Medulla oblongata (tissue), 1 donor: ENCODE measurements at regions not wholly inside any gene's neighbourhood (a gene's known extent, or its start where the extent isn't known, plus 50 kb on each side); places are given as distances from the start of the nearest gene placed in this dataset.
"Not testable (repeated sequence)": the region's sequence is repeated elsewhere in the genome, so short reads cannot be mapped to it uniquely, and the experiment has no call there.

Source experiments
- DNase-seq: peaks from one replicate; pipeline ENCODE4 v3.0.0-alpha.2; 2015; ENCODE audit errors: extremely low spot score

GRCh38 chr3:73228437-73228836 is 167.0 kb downstream of the EBLN2 start:
- no peak for DNase-seq

DNA sequence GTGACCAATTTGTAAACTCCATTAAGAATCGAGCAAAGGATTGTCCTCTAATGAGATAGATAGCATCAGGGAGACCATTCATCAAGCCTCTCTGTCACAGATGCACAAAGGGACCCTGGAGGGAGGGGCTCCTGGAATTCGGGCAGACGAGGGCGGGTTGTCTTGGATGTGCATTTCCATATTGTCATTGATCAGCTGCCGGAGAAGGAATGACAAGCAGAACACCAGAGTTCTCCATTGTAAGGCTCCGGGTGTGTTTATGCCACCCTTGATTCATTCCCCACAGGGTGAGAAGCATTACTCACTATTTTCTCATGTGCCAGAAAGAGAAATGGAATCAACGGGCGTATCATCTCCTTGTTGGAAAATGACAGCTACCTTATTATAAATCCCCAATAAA is 167.5 kb downstream of the EBLN2 start:
- no peak for DNase-seq

GRCh38 chr3:73234354-73235014 is 173.0 kb downstream of the EBLN2 start:
- DNase-seq, result peak; percentile 32

GRCh38 chr3:73235768-73236167 is 174.3 kb downstream of the EBLN2 start:
- DNase-seq, result no peak

- no peak for DNase-seq
Observed at GRCh38 chr3:73236867-73237266, 175.4 kb downstream of the EBLN2 start.

GRCh38 chr3:73243740-73244139 is 182.3 kb downstream of the EBLN2 start:
- no peak for DNase-seq

DNA sequence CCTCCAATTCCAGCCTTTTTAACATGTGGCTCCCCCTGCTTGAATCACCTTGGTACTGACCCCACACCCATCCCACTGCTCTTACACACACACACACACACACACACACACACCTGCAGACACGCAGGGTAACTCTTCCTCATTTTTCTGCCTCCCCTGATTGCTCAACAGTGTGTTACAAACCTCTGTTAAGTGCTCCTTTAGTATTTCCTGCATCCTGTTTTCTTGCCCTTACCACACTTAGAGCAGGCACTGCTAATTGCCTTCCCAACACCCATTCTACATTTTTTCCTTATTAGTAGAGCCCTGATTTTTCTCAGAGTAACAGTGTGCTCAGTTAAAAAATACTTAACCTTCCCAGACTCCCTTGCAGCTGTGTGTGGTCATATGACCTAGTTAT is 184.0 kb downstream of the EBLN2 start:
- no peak for DNase-seq

DNA sequence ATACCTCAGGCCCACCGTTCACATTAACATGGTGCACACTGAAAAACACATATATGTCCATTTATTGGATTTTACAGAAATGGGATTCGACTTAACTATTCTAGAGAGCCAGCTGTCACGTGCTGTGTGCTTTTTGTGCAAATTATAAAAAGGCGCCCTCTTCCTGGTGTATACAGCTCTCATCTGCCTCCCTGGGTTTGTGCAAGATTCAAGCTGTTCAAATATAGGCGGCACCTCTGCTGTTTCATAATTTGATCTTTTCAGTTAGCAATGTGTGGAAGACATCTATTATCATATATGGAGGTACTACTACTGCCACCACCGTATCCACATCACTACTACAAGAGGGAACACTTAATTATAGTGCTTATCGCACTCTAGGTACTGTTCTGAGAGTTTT is 187.6 kb downstream of the EBLN2 start:
- DNase-seq, result no peak

- no peak for DNase-seq
Observed at GRCh38 chr3:73254062-73254461, 192.6 kb downstream of the EBLN2 start.

DNA sequence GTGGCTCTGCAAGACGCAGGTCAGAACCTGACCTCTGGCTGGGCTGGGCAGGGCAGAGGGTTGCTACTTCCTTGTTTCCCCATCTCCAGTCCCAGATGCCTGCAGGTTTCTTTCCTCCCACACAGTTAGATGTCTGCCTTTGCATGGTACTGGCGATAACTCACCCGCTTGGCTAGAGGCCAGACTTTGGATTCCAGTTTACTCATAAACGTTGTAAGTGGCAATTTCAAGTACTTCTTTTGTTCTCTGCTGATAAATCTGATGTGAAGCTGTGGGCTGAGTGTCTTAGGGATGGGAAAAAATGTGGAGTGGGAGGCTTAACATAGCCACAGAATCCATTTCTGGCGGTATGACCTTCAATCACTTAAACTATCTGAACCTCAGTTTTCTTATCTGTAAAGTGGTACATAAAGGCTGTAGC is 194.2 kb downstream of the EBLN2 start:
- DNase-seq, result no peak

DNA sequence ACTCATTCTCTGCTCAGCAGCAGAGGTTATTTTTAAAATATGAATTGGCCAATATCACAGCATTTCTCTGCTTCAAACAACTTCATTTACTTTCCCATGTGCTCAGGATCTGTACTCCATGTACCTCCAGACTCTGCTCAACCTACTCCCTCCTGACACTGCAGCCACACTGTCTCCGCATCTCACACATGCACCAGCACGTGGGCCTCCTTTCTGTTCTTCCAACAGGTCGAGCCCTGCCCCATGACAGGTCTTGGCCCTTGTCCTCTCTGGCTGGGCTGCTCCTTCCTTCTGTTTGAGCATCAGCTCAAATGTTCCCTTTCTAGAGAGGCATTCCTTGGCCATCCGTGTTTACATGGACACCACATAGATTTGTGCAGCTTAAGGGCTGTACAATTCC is 195.7 kb downstream of the EBLN2 start:
- DNase-seq, result no peak

- no peak for DNase-seq
Observed at GRCh38 chr3:73258057-73258456, 196.6 kb downstream of the EBLN2 start.

DNA sequence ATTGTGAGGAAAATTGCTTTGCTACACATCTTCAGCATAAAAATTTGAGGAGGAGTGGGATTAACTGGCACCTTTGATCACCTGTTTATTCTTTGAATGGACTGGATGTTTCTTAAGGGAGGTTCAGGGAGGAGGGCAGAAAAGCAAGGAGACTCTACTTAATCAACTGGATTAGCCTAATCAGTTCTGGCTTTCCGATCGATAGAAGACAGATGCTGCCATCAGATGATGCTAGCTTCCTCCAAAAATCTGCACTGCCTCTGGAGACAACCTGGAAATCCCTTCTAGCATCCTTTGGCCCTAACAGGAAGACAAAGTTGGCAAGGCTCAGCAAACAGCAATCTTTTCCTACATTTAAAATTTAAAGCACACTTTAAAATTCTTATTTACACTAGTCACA is 197.8 kb downstream of the EBLN2 start:
- DNase-seq, result no peak

GRCh38 chr3:73259856-73260255 is 198.4 kb downstream of the EBLN2 start:
- no peak for DNase-seq

DNA sequence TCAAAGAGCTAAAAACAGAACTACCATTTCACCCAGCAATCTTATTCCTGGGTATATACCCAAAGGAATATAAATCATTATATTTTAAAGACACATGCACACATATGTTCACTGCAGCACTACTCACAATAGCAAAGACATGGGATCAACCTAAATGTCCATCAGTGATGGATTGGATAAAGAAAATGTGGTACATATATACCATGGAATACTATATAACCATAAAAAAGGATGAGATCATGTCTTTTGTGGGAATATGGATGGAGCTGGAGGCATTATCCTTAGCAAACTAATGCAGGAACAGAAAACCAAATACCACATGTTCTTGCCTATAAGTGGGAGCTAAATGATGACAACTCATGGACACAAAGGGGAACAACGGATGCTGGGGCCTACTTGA is 205.1 kb downstream of the EBLN2 start:
- DNase-seq, result not testable (repeated sequence)

DNA sequence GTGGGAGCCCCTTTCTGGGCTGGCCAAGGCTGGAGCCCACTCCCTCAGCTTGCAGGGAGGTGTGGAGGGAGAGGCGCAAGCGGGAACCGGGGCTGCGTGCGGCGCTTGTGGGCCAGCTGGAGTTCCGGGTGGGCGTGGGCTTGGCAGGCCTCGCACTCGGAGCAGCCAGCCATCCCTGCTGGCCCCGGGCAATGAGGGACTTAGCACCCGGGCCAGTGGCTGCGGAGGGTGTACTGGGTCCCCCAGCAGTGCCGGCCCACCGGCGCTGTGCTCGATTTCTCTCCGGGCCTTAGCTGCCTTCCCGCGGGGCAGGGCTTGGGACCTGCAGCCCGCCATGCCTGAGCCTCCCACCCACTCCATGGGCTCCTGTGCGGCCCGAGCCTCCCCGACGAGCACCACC is 207.7 kb downstream of the EBLN2 start:
- DNase-seq, result not testable (repeated sequence)

GRCh38 chr3:73270839-73271483 is 209.5 kb downstream of the EBLN2 start:
- DNase-seq, result no peak

DNA sequence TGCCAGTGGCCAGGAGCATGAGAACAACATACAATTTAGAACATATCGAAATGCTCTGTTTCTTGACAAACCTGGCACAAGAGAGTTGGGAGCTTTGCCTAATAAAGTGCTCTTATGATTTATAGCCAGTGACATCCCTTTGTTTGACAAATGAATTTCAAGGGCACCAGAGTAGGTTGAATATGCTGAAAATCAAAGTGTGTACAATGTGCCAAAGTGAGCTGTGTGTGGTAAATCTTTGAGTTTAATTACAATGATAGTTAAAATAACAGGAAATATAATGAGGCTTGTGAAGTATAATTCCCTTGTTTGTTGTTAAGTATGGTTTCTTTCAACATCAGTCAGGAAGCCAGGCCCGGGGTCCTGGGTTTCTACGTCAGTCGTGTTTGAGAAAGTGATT is 211.9 kb downstream of the EBLN2 start:
- DNase-seq, result no peak

DNA sequence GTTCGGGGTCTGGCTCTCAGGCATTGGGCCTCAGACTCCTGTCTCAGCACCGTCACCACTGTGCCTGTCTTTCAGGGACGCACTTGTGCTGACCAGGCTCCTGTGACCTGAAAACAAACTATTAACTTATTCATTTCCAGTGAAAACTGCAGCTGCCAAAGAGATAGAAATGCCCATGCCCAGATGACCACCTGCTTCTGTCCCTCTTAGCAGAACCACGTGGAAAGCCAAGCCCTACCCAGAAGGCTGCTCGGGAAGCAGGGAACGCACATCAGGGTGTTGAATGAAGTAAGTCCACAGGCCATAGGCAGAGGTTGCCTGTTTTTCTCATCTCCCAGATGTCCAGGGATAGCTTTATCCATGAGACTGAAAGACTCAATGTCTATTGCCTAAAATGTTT is 219.3 kb downstream of the EBLN2 start:
- DNase-seq, result no peak

DNA sequence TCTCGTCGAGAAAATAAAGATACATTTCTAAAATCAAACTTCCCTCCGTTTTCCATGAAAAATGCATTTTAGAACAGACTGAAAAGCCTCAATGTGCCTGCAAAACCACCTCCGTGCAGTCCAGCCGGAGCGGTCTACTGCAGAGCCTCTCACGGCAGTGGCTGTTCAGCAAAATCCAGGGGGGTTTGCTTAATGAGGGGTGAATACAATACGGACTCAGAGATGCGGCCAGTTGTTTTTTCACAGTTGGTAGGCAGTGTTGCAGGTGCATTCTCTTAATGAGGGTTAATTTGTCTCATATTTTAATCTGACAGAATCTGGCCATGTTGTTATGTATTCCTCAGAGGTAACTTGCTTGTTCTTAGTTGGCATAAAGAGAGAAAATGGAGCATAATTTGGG is 223.0 kb downstream of the EBLN2 start:
- no peak for DNase-seq

- no peak for DNase-seq
Observed at GRCh38 chr3:73291541-73291940, 230.1 kb downstream of the EBLN2 start.

DNA sequence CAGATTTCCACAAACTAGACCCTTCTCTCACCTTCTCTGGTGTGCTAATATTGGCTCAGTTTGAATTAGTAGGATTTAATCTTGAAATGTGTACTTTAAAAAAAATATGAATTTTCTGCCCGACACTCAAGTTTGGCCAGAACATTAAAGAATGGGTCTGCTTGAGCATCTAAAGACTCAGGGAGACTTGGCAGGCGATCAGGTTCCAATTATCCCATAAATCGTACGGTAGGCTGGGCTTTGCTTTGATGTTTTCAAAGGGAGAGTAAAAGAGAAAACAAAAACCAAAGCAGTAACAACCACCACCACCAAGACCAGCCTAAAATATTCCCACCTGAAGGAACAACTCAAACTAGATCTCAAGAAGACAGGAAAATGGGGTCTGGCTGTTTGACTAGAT is 230.8 kb downstream of the EBLN2 start:
- no peak for DNase-seq

DNA sequence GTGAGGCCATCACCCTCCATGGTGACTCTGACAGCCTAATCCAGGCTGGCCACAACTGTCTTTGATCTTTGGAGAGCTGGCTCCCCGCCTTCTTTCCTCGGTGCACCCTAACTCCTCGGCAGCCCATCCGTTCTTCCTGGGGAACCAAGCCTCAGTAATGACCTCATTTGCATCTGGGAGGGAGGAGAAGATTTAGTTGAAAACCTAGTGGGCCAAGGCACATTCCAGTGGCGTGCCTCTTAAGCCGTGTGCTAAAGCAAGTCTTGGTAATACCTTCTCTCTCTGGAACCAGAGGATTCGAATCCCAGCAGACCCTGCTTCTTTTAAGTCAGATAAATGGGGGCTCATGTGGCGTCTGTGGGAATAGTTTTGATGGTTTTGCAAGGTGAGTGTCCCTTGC is 233.1 kb downstream of the EBLN2 start:
- no peak for DNase-seq
